ENCODE measurements at regions not wholly inside any gene's neighbourhood (a gene's known extent, or its start where the extent isn't known, plus 50 kb on each side); places are given as distances from the start of the nearest gene placed in this dataset.

GRCh38 chr1:147463022-147463421, 78.3 kb upstream of the BCL9 start:
- TF ChIP-seq RARB (CRISPR knock-in tag; IDR thresholded peaks at IDR 0.05), result no peak
- TF ChIP-seq, protein P1, sequence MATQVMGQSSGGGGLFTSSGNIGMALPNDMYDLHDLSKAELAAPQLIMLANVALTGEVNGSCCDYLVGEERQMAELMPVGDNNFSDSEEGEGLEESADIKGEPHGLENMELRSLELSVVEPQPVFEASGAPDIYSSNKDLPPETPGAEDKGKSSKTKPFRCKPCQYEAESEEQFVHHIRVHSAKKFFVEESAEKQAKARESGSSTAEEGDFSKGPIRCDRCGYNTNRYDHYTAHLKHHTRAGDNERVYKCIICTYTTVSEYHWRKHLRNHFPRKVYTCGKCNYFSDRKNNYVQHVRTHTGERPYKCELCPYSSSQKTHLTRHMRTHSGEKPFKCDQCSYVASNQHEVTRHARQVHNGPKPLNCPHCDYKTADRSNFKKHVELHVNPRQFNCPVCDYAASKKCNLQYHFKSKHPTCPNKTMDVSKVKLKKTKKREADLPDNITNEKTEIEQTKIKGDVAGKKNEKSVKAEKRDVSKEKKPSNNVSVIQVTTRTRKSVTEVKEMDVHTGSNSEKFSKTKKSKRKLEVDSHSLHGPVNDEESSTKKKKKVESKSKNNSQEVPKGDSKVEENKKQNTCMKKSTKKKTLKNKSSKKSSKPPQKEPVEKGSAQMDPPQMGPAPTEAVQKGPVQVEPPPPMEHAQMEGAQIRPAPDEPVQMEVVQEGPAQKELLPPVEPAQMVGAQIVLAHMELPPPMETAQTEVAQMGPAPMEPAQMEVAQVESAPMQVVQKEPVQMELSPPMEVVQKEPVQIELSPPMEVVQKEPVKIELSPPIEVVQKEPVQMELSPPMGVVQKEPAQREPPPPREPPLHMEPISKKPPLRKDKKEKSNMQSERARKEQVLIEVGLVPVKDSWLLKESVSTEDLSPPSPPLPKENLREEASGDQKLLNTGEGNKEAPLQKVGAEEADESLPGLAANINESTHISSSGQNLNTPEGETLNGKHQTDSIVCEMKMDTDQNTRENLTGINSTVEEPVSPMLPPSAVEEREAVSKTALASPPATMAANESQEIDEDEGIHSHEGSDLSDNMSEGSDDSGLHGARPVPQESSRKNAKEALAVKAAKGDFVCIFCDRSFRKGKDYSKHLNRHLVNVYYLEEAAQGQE (IDR thresholded peaks at IDR 0.05), result no peak
- no peak for TF ChIP-seq CTCF (IDR thresholded peaks at IDR 0.05)
- no peak for TF ChIP-seq NFE2L2 (conservative IDR thresholded peaks at IDR 0.05; ENCODE audit: low read length)
- no peak for TF ChIP-seq NR3C1 (IDR thresholded peaks at IDR 0.05)
- TF ChIP-seq KDM5A (IDR thresholded peaks at IDR 0.05), result no peak
- TF ChIP-seq EP300 (IDR thresholded peaks at IDR 0.05), result no peak
- TF ChIP-seq POLR2AphosphoS2 (conservative IDR thresholded peaks at IDR 0.05; ENCODE audit: low read length), result no peak
- TF ChIP-seq ZFP36 (IDR thresholded peaks at IDR 0.05; ENCODE audit: borderline replicate concordance, partially characterized antibody), result no peak
- TF ChIP-seq TP53 (CRISPR knock-in tag; IDR thresholded peaks at IDR 0.05), result no peak
